Stimulated activated CD8-positive, alpha-beta memory T cell treated with anti-CD3 and anti-CD28 coated beads, Interleukin-7, amount 100 ng/mL, for 48 hours (primary cell): ENCODE measurements at regions not wholly inside any gene's neighbourhood (a gene's known extent, or its start where the extent isn't known, plus 50 kb on each side); places are given as distances from the start of the nearest gene placed in this dataset.
"Not testable (repeated sequence)": the region's sequence is repeated elsewhere in the genome, so short reads cannot be mapped to it uniquely, and the experiment has no call there.

Source experiments
- DNase-seq, 2 donors: peaks; one replicate each; pipeline ENCODE4 v3.0.0-alpha.2; 2020; ENCODE audit warnings: low read depth in 1 of 2; ENCODE audit errors: extremely low read depth in 1 of 2

DNA sequence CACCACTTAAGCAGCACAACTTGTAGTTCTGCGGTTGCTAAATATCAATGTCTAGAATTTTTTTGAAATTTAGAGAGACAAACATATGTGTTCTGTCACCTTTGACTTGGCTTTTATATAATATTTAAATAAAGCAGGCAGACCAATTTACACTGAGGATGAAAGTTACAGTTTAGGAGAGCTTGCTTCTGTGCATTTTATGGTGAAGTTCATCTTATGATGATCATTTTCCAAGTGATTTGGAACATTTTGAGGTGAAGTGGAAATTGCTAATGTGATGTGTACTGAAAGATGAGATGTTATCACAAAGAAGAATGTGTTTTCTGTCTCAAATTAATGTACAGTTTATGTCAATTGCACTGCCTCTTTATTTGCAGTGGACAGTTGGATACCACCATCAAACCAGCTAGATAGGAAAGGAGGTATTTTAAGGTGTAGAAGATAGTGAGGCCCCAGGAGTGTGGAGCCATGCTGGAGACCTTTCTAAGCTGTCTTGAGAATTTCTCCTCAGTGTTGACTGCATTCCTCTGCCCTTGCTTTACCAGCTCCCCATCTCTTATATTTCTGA, 461.9 kb downstream of the UTRN start:
- DNase-seq: no peak

DNA sequence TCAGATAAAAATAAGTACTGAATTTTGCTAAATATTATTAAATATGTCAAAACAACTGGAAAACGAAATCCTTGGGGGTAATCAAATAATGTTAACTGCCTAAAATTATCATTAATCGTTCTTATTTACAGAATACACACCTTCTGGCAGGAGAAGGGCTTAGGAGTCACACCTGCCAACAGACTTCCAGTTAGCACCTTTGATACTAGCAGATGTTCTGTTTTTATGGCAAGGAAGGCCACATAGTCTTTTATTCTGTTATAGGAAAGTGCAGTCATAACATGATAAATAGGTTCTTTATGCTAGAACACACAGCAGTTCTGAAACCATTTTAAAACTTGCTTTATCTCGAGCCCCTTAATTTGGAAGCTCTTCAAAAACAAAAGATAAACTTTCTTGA, 464.1 kb downstream of the UTRN start:
- DNase-seq: no peak

DNA sequence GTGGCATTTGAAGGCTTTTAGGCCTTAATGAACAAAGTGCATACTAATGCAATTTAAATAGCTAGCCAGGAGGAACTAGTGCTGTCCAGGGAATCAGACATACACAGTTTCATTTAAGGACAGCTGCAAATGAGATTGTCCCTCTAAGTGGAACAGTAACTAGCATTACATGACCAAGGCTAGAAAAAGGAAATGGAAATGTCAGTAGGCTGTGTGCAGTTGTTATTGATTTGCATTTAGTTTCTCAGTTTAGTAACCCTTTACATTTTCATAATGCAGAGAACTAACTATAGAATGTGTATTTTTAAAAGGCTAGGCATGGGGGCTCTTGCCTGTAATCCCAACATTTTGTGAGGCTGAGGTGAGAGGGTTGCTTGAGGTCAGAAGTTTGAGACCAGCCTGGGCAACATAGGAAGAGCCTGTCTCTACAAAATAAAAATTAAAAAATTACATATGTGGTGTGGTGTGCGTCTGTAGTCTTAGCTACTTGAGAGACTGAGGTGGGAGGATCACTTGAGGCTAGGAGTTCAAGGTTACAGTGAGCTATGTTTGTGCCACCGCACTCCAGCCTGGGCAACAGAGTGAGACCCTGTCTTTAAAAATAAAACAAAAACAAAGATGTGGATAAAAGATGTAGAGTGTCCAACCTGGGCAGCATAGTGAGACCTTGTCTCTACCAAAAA, 468.0 kb downstream of the UTRN start:
- DNase-seq: no peak

DNA sequence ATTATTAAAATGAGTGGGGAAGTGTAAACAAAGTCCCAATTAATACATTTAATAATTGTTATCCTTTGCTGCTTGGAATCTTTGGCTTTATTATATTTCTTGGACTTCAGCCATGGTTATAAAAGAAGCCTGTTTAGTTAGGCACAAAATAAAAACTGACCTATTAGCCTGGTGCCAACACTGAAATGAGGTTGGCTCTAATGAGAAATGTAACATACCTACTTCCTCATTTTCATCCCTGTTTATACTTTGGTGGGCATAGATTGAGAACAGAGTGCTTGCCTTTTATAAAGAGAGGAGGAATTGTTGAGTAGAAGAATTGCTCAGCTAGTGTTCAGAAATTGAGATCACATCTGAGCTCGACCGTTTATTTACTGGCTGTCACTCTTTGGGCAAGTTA, 471.3 kb downstream of the UTRN start:
- no peak for DNase-seq

DNA sequence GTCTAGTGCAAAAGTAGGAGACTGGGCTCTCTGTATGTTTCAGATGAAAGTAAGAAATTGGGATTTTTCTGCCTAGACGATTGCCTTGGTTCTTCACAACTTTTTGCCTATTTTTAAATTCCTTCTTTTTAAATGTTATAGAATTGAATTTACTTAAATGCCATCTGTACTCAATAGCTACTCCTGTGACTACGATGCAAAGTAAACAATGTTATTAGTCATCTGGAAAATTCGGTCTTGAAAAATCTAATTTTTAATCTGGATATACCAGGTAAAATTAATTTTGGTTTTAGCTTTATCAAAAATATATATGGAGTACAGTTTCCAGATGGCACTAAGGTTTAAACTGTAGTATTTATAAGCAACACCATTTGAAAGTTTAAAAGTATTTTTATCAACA, 472.2 kb downstream of the UTRN start:
- no peak for DNase-seq

DNA sequence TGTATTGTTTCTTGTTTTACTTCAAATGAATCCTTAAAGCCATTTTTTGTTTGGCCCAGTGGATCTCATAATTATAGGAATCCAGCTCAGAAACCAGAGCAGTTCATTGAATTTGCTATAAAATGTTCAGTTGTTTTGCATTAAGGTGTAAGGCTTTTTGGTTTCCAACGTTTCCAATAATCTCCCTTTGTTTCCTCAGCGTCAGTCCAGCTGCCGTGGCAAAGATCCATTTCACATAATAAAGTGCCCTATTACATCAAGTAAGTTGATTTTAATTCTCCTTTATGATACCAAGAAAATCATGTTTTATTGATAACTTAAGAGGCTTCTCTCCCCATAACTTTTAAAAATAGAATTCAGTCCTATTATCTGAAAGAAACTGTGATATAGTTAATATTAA, 472.6 kb downstream of the UTRN start:
- DNase-seq: no peak

DNA sequence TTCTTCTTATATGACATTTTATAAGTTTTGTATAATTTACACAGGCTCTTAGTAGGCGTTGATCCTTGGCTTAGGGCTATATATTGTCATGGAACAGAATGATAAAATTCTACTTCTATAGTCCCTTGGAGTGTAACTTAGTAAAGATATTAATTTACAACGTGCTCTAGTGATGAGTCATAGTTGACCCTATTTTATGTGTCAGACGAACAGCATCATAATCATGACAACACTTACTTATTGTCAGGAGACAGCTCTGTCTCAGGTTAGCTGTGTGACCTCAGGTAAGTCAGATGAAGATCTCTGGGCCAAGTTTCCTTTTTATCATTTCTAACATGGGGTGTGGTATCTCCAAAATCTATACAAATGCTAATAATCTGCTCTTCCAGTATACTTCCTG, 473.5 kb downstream of the UTRN start:
- DNase-seq: no peak

DNA sequence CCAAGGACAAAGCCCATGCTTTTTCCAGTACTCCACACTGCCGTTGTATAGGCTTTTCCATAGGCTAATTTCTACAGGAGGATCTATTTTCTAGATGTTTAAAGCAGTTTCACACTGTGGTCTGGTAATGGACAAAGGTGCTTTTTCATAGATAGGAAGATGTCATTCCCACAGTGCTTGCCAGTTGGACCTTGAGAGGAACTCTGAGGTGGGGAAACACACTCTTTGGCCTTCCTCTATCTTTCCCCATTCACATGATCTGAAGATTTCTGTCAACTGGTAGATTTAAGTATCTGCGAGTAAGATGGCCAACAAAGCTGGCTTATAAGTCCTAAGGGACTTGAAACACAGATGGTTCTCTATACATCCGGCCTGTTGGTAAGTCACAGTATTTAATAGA, 477.3 kb downstream of the UTRN start:
- no peak for DNase-seq

DNA sequence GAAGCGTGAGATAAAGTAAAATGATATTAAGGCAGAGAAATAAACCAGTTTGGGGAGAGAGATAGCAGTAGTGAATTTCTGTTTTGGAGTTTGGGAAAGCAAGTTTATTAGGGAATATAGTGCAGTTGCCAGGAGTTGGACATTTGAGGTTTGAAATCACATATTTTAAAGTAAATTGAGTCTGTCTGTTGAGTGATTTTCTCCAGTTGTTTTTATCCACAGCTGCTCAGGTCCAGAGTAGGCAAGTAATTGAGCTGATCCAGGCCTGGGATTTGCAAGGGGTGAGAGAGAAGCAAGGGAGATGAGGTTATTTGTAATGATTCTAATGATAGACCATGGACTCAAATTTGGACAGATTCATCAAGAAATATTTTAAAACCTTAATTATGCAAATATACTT, 481.9 kb downstream of the UTRN start:
- no peak for DNase-seq

DNA sequence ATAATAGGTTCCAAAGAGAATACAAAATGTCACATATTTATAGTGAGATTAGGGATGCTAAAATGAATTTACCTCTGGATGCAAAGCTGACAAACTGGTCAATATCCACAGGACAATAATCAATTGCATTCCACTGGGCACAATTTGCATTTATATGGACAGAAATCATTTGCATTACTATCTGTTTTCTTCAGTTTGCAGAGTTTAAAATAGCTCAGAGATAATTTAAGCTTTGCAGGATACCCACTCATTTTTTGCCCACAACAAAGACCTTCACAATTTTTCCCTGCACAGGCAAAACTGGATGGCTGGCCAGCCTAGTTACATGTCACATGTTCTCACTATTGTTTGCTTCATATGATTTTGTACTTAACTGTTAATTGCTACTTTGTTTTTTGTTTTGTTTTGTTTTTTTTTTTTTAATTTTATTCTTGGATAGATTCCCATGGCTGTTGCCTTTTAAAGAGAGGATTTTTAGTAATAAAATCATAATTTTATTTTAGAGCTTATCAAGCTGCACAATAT, 483.5 kb downstream of the UTRN start:
- DNase-seq: no peak

DNA sequence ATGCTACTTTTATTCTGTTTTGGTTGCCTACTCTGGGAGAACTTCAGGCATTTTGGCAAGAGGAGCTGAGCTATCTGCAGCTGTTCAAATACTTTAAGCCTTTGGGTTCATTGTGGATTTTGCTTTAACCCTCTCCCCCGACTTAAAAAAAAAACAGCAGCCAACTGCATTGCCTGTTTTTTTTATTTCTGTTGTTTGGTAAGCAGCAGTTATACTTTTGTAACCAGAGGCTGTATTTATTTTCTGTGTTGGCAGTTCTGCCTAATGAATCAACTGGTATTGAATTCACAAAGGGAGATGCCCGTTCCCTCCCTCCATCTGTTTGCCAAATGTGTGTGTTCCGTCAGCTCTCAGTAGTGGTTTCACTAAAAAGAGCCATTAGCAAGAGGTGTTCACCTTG, 484.0 kb downstream of the UTRN start:
- DNase-seq: no peak

DNA sequence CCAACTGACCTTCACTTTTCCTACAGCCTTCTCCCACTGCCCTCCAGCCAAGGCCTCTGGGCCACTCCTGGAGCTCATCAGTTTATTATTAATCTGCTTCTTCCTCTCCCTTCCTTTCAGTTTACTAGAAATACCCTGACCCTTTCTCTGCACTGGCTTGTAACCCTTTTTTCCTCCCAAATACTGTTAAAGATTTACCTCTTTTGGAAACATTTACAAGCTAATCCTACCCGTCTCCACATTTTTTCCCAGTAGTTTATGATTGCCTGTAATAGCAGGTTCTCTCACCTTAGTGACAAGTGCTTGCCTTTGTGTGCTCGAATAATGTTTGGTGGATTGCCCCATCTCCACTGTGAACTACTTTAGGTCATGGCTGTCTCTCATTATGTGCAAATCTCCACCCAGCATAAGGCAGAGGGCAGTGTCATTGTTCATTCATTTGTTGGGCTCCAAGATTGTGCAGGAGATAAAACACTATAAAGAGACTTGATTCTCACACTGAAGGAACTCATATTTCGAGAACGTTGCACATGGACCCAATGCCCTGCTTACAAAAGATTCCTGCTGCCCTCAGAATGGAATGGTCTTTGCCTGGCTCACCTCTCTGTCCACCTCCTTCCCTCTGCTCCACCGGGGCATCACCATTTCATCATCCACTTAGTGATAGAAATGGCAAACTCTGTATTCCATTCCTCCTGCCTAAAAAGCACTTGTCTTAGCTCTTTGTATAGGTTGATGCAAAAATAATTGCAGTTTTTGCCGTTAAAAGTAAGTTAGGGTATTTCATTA, 491.1 kb downstream of the UTRN start:
- no peak for DNase-seq

DNA sequence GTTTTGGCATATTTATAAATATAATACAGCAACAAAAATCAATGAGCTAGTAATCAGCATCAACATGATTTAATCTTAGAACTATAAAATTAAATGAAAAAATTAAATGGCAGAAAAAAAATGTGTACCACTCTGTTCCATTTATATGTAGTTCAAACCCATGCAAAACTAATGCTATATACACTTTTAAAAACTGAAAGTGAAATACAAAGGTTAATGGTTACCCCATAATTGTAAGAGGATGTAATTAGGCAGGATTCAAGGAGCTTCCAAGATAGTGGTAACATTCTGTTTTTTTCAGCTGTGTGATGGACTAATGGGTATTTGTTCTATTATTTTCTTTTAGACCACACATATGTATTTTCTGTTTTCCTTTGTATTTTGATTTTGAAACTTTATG, 492.1 kb downstream of the UTRN start:
- DNase-seq: no peak

DNA sequence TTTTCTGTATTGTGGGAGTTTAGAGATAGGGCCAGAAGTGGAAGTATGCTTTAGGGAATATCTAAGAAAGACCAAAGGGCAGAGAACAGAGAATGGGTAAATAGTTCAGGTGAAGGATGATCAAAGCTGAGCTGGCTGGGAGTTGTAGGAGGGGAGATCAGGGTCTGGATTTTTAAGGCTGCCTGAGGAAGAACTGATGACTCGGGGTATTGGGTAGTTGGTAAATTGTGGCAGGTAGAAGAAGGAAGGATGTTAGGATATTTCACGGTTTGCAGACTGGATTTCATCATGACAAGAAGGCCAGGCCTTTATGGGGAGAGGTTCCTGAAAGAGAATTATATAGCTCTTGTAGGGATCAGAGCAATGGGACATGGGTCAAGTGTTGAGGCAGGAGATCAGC, 492.9 kb downstream of the UTRN start:
- DNase-seq: no peak

DNA sequence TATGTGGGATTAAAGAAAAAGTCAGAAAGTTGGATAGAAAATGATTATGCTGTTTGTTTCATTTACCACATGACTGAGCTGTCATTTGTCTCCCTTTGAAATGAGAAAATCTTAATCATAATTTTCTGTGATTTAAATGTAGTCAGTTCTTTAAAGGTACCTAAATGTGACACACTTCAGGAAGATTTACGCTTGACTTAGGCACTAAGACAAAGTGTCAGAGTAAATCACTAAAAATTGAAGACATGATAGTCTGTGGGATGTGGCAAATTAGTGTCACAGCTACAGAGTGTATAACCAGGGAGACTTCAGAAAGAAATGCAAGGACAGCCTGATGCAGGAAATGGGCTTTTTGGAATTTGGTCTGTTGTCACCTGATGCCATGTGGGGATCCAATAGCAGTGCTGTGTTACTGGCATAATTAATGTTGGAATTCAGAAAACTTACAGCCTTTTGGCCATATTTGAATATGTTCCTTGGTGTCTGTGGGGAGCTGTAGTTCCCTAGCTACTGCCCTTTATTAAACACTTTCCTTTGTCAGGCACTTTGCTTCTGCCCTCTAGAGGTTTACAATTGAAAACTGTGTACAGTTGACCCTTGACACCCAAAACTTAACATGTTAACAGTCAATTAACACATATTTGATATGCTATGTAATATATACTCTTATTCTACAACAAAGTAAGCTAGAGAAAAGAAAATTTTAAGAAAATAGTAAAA, 493.8 kb downstream of the UTRN start:
- DNase-seq: no peak

DNA sequence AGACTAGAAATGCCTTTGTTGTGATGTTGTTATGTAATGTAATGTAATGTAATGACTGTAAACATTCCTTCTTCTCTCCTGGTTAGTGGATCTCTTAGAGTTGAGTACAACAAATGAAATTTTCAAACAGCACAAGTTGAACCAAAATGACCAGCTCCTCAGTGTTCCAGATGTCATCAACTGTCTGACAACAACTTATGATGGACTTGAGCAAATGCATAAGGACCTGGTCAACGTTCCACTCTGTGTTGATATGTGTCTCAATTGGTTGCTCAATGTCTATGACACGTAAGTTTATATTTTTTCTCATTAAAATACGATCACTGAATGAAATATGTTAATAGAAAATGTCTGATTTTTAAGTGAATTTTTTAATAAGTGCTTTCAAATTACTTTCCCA, 496.7 kb downstream of the UTRN start:
- no peak for DNase-seq

DNA sequence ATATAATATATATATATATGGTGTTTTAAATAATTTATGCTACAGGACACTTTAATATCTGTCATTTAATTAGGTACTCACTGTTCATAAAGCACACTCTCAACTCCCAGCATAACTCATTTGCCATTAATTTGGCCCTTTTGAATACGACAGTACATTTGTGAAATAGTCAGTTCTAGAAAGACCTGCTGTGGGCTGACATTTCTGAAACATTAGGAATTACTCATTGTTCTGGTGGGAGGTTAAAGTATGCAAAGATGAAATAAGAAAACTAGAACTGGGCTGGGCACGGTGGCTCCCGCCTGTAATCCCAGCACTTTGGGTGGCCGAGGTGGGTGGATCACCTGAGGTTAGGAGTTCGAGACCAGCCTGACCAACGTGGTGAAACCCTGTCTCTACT, 497.5 kb downstream of the UTRN start:
- no peak for DNase-seq

DNA sequence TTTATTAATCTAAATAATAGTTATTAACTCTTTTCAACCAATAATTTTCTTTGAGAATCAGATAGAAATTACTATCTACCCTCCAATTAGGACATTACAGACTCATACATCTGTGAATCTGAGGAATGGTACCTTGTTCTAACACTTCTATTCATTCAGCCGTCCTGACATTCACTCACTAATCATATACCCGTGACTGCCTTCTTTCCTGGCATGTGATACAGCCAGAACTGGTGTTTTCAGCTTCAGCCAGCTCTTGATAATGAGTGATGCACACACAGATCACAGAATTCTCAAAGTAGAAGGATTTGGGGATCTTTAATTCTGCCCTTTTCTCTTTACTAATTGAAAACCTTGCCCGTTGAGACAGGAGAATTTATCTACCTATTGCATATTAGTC, 499.9 kb downstream of the UTRN start:
- DNase-seq: no peak

DNA sequence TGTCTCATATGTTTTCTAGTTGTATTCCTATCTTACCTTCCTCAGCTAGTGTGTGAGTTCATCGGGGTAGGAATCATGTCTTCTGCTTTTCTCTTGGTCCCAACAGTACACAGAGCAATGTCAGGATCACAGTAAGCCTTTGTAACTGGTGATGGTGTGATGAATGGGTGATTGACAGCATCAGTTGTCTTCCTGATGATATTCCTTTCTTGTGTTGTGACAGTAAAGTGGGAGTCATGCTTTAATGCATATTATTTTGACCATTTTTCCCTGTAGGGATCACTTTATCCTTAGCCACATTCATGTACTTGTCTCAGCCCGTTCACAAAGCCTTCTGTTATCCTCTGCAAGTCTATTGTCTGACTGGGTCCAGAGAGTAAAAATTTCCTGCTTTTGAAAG, 501.7 kb downstream of the UTRN start:
- no peak for DNase-seq

DNA sequence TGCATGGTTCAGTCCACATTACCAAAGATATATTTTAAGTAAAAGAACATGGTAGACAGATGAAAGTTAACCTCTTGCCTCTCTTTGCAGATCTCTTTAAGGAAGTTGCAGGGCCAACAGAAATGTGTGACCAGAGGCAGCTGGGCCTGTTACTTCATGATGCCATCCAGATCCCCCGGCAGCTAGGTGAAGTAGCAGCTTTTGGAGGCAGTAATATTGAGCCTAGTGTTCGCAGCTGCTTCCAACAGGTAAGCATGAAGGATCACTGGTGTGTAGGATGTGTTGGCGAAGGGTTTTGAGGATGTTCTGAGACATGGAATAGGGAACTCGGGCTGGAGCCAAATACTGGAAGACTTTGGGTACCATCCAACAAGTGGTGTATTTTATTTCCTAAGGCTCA, 508.6 kb downstream of the UTRN start:
- no peak for DNase-seq

DNA sequence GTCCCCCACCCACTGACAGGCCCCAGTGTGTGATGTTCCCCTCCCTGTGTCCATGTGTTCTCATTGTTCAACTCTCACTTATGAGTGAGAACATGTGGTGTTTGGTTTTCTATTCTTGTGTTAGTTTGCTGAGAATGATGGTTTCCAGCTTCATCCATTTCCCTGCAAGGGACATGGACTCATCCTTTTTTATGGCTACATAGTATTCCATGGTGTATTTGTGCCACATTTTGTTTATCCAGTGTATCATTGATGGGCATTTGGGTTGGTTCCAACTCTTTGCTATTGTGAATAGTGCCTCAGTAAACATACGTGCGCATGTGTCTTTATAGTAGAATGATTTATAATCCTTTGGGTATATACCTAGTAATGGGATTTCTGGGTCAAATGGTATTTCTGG, 509.9 kb downstream of the UTRN start:
- not testable (repeated sequence) for DNase-seq

DNA sequence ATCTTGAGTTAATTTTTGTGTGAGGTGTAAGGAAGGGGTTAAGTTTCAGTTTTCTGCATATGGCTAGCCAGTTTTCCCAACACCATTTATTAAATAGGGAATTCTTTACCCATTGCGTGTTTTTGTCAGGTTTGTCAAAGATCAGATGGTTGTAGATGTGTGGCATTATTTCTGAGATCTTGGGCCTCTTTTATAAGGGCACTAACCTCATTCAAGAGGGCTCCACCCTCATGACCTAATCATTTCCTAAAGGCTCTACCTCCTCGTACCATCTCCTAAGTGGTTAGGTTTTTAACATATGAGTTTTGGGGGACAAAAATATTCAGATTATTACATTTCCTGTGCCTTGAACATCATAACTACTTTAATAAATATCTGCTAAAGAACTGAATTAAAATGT, 510.9 kb downstream of the UTRN start:
- DNase-seq: no peak
